Medulla oblongata (tissue), 1 donor: ENCODE measurements at regions not wholly inside any gene's neighbourhood (a gene's known extent, or its start where the extent isn't known, plus 50 kb on each side); places are given as distances from the start of the nearest gene placed in this dataset.
"Not testable (repeated sequence)": the region's sequence is repeated elsewhere in the genome, so short reads cannot be mapped to it uniquely, and the experiment has no call there.

Experiments
- DNase-seq: peaks from one replicate; pipeline ENCODE4 v3.0.0-alpha.2; 2015; ENCODE audit errors: extremely low spot score

GRCh38 chr14:41549821-41550607 is 56.7 kb upstream of the LRFN5 start:
- no peak for DNase-seq

DNA sequence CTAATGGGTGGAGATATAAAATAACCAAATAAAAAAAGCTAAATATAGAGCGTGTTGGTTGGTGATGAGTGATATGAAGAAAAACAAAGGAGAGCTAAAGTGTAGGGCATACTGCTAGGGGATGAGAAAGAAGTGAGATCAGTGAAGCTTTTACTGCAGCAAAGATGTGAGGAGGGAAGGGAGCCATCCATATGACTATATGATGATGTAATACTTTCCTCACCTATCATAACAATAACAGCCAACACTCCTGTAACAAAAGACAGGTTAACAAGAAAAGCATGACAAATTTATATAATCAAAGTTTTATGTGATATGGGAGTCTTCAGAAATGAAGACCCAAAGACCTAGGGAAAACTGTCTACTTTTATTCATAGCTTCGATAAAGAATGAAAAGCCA is 57.4 kb upstream of the LRFN5 start:
- DNase-seq: no peak

GRCh38 chr14:41548666-41549065 is 58.0 kb upstream of the LRFN5 start:
- no peak for DNase-seq

- no peak for DNase-seq
Observed at GRCh38 chr14:41541333-41541732, 65.3 kb upstream of the LRFN5 start.

GRCh38 chr14:41532255-41532654 is 74.4 kb upstream of the LRFN5 start:
- no peak for DNase-seq

DNA sequence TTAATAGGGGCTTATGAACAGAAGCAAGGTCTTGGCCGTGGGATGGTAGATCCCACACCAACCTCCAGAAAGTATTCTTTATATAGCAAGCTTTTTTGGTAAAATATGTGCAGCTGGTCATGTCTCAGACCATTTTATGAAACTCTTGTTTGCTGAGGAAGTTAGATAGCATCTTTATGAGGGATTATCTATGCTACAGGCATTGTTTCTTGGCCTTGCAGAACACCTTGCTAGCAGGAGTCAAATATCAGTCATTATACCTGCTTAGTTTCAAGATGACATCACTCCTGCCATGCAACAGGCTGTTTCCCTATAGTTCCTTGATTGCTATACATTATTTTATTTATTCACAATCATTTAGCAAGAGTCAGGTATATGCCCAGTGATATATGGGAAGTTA is 84.8 kb upstream of the LRFN5 start:
- no peak for DNase-seq

DNA sequence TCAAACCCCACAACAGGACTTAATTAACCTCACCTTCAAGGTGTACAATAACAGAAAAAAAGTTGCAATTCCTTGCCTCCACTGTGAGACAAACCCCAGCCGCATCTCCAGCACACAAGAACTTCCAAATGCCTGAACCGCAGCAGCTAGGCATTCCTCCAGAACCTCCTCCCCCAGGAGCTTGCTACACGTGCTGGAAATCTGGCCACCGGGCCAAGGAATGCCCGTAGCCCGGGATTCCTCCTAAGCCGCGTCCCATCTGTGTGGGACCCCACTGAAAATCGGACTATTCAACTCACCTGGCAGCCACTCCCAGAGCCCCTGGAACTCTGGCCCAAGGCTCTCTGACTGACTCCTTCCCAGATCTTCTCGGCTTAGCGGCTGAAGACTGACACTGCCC is 88.6 kb upstream of the LRFN5 start:
- not testable (repeated sequence) for DNase-seq

DNA sequence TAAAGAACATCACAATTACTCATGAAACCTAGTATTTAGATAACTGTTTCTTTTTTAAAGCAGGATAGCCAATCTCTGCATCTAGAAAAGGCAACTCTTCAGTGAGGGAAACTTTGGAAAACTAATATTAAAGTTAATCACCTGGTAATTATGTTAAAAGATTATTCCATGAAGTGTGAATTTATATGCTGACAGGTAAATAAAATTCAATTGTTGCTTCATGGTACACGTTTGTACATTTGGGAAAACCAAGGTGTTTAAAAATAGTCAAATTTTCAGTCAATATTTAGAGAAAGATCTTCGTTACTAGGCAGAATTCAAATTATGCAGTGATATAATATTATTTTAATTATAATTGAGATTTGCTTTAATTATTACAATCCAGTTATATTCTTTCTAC is 100.1 kb upstream of the LRFN5 start:
- no peak for DNase-seq

GRCh38 chr14:41505491-41505890 is 101.2 kb upstream of the LRFN5 start:
- no peak for DNase-seq

DNA sequence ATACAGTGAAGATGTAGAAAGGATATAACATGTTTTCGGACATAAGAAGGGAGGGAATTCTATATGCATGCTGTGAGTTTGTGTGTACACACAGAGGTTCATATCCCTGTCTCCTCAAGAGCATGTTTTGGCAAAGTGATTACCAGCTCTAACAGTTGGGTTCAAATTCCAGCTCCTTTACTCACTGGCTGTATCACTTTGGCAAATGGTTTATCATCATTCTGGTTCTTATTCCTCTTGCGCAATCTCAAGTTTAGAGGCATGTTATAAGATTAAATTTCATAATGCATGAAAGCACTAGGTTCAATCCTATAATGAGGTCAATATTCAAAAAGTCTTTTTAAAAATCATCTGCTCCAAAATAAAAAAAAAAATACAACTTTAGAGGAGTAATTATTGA is 107.7 kb upstream of the LRFN5 start:
- no peak for DNase-seq

- no peak for DNase-seq
Observed at GRCh38 chr14:41490323-41490722, 116.4 kb upstream of the LRFN5 start.

DNA sequence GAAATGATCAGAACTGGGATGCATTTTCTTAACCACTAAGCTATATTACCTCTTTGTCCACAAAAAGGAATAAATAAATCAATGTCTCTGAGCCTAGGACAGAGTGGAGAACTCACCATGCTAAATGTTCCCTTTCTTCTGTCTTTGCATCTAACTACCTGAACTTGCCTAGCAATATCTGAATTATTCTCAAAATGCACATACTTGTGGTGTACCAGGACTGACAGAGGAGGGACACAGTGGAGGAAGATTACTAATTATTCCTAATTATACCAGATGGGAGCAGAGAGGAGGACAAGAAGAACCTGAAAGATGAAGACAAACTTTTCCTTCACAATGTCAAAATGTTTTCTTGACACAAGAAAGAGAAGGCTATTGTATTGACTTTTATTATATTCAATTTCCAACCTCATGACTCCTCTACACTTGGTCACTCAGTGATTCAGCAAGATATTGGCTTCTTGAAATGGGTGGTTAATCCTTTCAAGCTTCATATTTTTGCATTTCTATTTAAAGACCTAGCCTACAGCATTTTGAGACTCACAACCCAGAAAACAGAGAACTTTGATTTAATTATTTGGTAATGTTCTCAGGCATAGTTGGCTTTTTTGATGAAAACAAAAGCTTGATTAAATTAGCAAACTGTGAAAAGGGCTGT is 117.2 kb upstream of the LRFN5 start:
- no peak for DNase-seq

GRCh38 chr14:41488401-41488800 is 118.3 kb upstream of the LRFN5 start:
- no peak for DNase-seq

GRCh38 chr14:41482861-41483260 is 123.8 kb upstream of the LRFN5 start:
- DNase-seq: no peak

- no peak for DNase-seq
Observed at GRCh38 chr14:41476526-41476925, 130.2 kb upstream of the LRFN5 start.

- no peak for DNase-seq
Observed at GRCh38 chr14:41461380-41461779, 145.3 kb upstream of the LRFN5 start.

DNA sequence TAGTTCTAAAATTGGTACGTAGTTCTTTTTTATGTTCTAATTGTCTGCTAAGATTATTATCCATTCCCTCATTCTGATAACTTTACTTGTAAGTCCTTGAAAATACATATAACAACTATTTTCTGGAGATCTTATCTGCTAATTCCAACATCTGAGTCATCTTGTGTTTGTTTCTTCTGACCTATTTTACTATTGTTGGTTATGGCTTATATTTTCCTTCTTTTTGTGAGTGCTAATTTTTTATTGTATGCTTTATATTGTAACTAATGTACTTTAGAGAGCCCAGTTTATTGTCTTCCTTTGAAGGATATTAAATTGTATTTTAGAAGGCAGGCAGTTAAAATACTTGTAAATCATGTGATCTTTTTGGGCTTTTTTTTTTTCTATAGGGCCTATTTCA is 149.3 kb upstream of the LRFN5 start:
- DNase-seq: no peak

DNA sequence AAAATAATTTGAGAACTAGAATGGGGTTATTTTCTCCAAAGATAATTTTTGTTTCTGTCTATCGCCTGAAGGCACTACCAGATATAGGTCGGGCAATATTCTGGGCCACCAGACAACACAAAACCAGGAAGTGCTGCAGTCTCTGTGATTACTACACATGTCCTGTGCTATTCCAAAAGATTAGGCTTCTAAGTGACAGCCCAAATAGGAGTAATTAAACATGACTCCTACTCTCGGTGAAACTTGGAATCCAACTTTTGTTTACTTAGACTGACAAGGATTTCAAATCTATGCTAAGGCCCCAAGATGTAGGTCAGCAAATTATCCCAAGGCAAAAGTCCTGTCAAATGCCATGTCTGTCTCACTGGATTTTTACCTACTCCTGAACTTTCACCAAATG is 157.6 kb upstream of the LRFN5 start:
- DNase-seq: no peak

- DNase-seq: no peak
Observed at GRCh38 chr14:41446008-41446407, 160.7 kb upstream of the LRFN5 start.

GRCh38 chr14:41423503-41423902 is 183.2 kb upstream of the LRFN5 start:
- no peak for DNase-seq

DNA sequence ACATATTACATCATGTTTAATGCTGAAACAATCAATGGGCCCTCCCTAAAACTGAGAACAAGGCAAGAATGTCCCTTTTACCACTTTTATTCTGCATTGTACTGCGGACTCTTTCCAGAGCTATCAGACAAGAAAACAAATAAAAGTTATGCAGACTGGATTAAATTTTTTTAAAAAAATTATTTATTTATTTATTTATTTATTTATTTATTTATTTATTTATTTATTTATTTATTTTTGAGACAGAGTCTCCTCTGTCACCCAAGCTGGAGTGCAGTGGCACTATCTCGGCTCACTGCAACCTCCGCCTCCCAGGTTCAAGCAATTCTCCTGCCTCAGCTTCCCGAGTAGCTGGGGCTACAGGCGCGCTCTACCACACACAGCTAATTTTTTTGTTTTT is 185.4 kb upstream of the LRFN5 start:
- DNase-seq: not testable (repeated sequence)

- no peak for DNase-seq
Observed at GRCh38 chr14:41419709-41420108, 187.0 kb upstream of the LRFN5 start.

DNA sequence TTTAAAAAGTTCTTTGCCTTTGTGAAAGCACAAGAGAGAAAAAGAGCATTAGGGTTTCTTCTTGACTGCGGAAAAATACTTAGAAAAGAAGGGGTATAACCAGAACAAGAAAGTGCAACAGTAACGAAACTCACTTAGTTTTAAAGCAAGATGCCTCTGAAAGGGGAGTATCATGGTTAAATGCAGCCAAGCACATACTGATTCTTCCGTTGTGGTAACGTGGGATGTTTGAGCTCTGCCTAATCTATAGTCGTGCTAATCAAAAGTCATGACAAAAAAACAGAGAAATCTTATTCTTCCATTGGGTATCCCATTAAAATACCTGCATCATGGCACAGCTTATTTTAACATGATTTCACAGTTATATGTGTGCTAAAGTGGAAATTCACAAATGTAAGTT is 187.8 kb upstream of the LRFN5 start:
- DNase-seq: no peak

- no peak for DNase-seq
Observed at GRCh38 chr14:41409806-41410205, 196.9 kb upstream of the LRFN5 start.
